H1 (cell line): ENCODE measurements at regions not wholly inside any gene's neighbourhood (a gene's known extent, or its start where the extent isn't known, plus 50 kb on each side); places are given as distances from the start of the nearest gene placed in this dataset.

Experiments
- CTCF ChIA-PET: fragments of 300-600 bp; sonication (Branson Sonifier 250); formaldehyde crosslinking; loops from one replicate; lab custom pipeline; 2021; ENCODE audit not compliant: partially characterized antibody; lab: Charles Lee
- POLR2A ChIA-PET: fragments of 300-600 bp; sonication (Branson Sonifier 250); formaldehyde crosslinking; loops from one replicate; lab custom pipeline; 2021; ENCODE audit warnings: inconsistent platforms; ENCODE audit not compliant: partially characterized antibody; lab: Charles Lee
- DNase-seq, 2 experiments: peaks; one replicate each; pipeline versions ENCODE4 v3.0.0 to v3.0.0-alpha.2; 2010 to 2022; ENCODE audit warnings: low spot score in 2 of 2, low read depth in 1 of 2, mixed read lengths in 1 of 2
- FAIRE-seq: peaks from 2 replicates; lab custom pipeline; 2011; peaks lifted over from hg19 to GRCh38; lab: Jason Lieb, UNC
- H2AFZ ChIP-seq: 2 replicates; pipeline ENCODE4 v1.8.1; 2012; ENCODE audit warnings: low read length, inconsistent platforms
- H2AK5ac ChIP-seq: 2 replicates; pipeline ENCODE4 v1.6.1; 2013; ENCODE audit warnings: low read depth, low read length
- H2BK120ac ChIP-seq: replicated peaks from 2 replicates; pipeline ENCODE3; 2013; ENCODE audit warnings: low read depth, low read length, inconsistent platforms
- H2BK12ac ChIP-seq: 2 replicates; pipeline ENCODE4 v1.6.1; 2013; ENCODE audit warnings: low read depth, low read length
- H2BK15ac ChIP-seq: 2 replicates; pipeline ENCODE4 v1.6.1; 2013; ENCODE audit warnings: low read length
- H2BK20ac ChIP-seq: 2 replicates; pipeline ENCODE4 v1.6.1; 2013; ENCODE audit warnings: low read length
- H2BK5ac ChIP-seq: 2 replicates; pipeline ENCODE4 v1.6.1; 2013; ENCODE audit warnings: low read depth, low read length
- H3K14ac ChIP-seq: 2 replicates; pipeline ENCODE4 v1.6.1; 2013; ENCODE audit warnings: inconsistent platforms; ENCODE audit not compliant: insufficient read length
- H3K18ac ChIP-seq: 2 replicates; pipeline ENCODE4 v1.6.1; 2013; ENCODE audit warnings: low read length; ENCODE audit errors: extremely low read depth
- H3K23ac ChIP-seq: 2 replicates; pipeline ENCODE4 v1.6.1; 2013; ENCODE audit warnings: inconsistent platforms; ENCODE audit not compliant: insufficient read length
- H3K23me2 ChIP-seq: 2 replicates; pipeline ENCODE4 v1.6.1; 2013; ENCODE audit warnings: low read depth, low read length
- H3K27ac ChIP-seq: 2 replicates; pipeline ENCODE4 v1.6.1; 2011; ENCODE audit warnings: low read depth, low read length, inconsistent platforms
- H3K27me3 ChIP-seq, 4 experiments: replicated peaks in 1 of 4; 1 replicate in 1 of 4; 2 replicates in 3 of 4; pipeline versions ENCODE4 v1.6.1 to v1.8.1; 2011 to 2013; ENCODE audit warnings: low read length in 3 of 4, mild to moderate bottlenecking in 3 of 4, inconsistent platforms in 2 of 4, mixed read lengths in 2 of 4, moderate library complexity in 1 of 4; ENCODE audit not compliant: control insufficient read depth in 3 of 4, insufficient read depth in 3 of 4; ENCODE audit errors: extremely low read depth in 1 of 4
- H3K36me3 ChIP-seq, 4 experiments: 2 replicates each; pipeline versions ENCODE4 v1.6.1 to v1.8.1; 2011 to 2013; ENCODE audit warnings: mild to moderate bottlenecking in 4 of 4, low read length in 3 of 4, moderate library complexity in 2 of 4, control low read depth in 1 of 4, inconsistent platforms in 1 of 4; ENCODE audit not compliant: insufficient read depth in 4 of 4, control insufficient read depth in 2 of 4
- H3K4ac ChIP-seq: replicated peaks from 2 replicates; pipeline ENCODE3; 2013; ENCODE audit warnings: low read length, low read depth, mixed read lengths, inconsistent platforms; ENCODE audit not compliant: insufficient read length
- H3K4me1 ChIP-seq, 4 experiments: replicated peaks in 1 of 4; 1 replicate in 1 of 4; 2 replicates in 3 of 4; pipeline versions ENCODE4 v1.6.1 to v1.8.1; 2011 to 2013; ENCODE audit warnings: low read length in 3 of 4, inconsistent platforms in 2 of 4, mixed read lengths in 1 of 4; ENCODE audit not compliant: insufficient read depth in 4 of 4, control insufficient read depth in 3 of 4
- H3K4me2 ChIP-seq, 2 experiments: 2 replicates each; pipeline versions ENCODE4 v1.6.1 to v1.8.1; 2011 to 2013; ENCODE audit warnings: low read depth in 2 of 2, low read length in 2 of 2, control low read depth in 1 of 2, inconsistent platforms in 1 of 2, mild to moderate bottlenecking in 1 of 2; ENCODE audit not compliant: insufficient read depth in 1 of 2
- H3K4me3 ChIP-seq, 4 experiments: fragments of 200-600, 300-600 bp in 1 of 4; sonication (generic), shearing (Covaris generic), sonication (Bioruptor Twin) in 1 of 4; 2 replicates each; pipeline versions ENCODE4 v1.5.1 to v1.8.1; 2011 to 2016; ENCODE audit warnings: low read length in 4 of 4, low read depth in 3 of 4, control low read depth in 2 of 4, inconsistent platforms in 2 of 4, mild to moderate bottlenecking in 2 of 4, mixed read lengths in 1 of 4, moderate library complexity in 1 of 4; ENCODE audit not compliant: insufficient read depth in 2 of 4; ENCODE audit errors: extremely low read depth in 1 of 4
- H3K56ac ChIP-seq: replicated peaks from 2 replicates; pipeline ENCODE3; 2013; ENCODE audit warnings: low read depth, mild to moderate bottlenecking, mixed read lengths, low read length, inconsistent platforms; ENCODE audit not compliant: insufficient read length
- H3K79me1 ChIP-seq: 2 replicates; pipeline ENCODE4 v1.6.1; 2013; ENCODE audit warnings: low read depth, low read length, control low read depth
- H3K79me2 ChIP-seq, 2 experiments: 2 replicates each; pipeline versions ENCODE4 v1.6.1 to v1.8.1; 2012 to 2013; ENCODE audit warnings: low read length in 2 of 2, mild to moderate bottlenecking in 2 of 2, inconsistent platforms in 1 of 2; ENCODE audit not compliant: insufficient read depth in 2 of 2, control insufficient read depth in 1 of 2
- H3K9ac ChIP-seq, 4 experiments: replicated peaks in 1 of 4; 1 replicate in 1 of 4; 2 replicates in 3 of 4; pipeline versions ENCODE4 v1.6.1 to v1.8.1; 2011 to 2013; ENCODE audit warnings: low read depth in 3 of 4, low read length in 3 of 4, control low read depth in 2 of 4, mild to moderate bottlenecking in 2 of 4, moderate library complexity in 2 of 4, inconsistent platforms in 1 of 4; ENCODE audit errors: extremely low read depth in 1 of 4
- H3K9me3 ChIP-seq, 2 experiments: 2 replicates each; pipeline versions ENCODE4 v1.6.1 to v1.8.1; 2012 to 2013; ENCODE audit warnings: mild to moderate bottlenecking in 2 of 2, moderate library complexity in 2 of 2, control low read depth in 1 of 2, inconsistent platforms in 1 of 2, low read depth in 1 of 2, low read length in 1 of 2, mixed read lengths in 1 of 2; ENCODE audit not compliant: insufficient read depth in 2 of 2
- H4K20me1 ChIP-seq, 2 experiments: replicated peaks in 1 of 2; 2 replicates each; pipeline versions ENCODE3 to v1.8.1; 2011 to 2013; ENCODE audit warnings: inconsistent platforms in 2 of 2, low read length in 2 of 2, mild to moderate bottlenecking in 1 of 2; ENCODE audit not compliant: insufficient read depth in 2 of 2, control insufficient read depth in 1 of 2
- H4K5ac ChIP-seq: 2 replicates; pipeline ENCODE4 v1.6.1; 2013; ENCODE audit warnings: low read length, low read depth, mixed read lengths, inconsistent platforms; ENCODE audit not compliant: insufficient read length
- H4K8ac ChIP-seq: 2 replicates; pipeline ENCODE4 v1.8.0; 2013; ENCODE audit warnings: mild to moderate bottlenecking, moderate library complexity, low read length, inconsistent platforms; ENCODE audit not compliant: insufficient read depth; ENCODE audit errors: extremely low read depth
- H4K91ac ChIP-seq: replicated peaks from 2 replicates; pipeline ENCODE3; 2013; ENCODE audit warnings: low read length, mixed read lengths, inconsistent platforms; ENCODE audit not compliant: insufficient read length
- JUN ChIP-seq: IDR thresholded peaks from 2 replicates; pipeline ENCODE4 v1.6.1; 2011; ENCODE audit warnings: low read depth, mild to moderate bottlenecking, improper control_type of control experiment, low read length
- NRF1 ChIP-seq: IDR thresholded peaks from 2 replicates; pipeline ENCODE4 v1.6.1; 2011; ENCODE audit warnings: mild to moderate bottlenecking, low read depth, low read length, improper control_type of control experiment
- POLR2AphosphoS5 ChIP-seq: IDR thresholded peaks from 2 replicates; pipeline ENCODE4 v1.6.1; 2011; ENCODE audit warnings: low read depth, low read length
- RBBP5 ChIP-seq: IDR thresholded peaks from 2 replicates; pipeline ENCODE4 v1.7.1; 2012; ENCODE audit warnings: low read depth, mild to moderate bottlenecking, inconsistent platforms, low read length, moderate library complexity, borderline replicate concordance
- RFX5 ChIP-seq: IDR thresholded peaks from 2 replicates; pipeline ENCODE4 v1.6.1; 2011; ENCODE audit warnings: low read depth, low read length, improper control_type of control experiment, borderline replicate concordance
- RXRA ChIP-seq: IDR thresholded peaks from 2 replicates; pipeline ENCODE4 v1.6.1; 2011; ENCODE audit warnings: low read depth, mild to moderate bottlenecking, low read length, moderate library complexity; ENCODE audit not compliant: insufficient read depth
- TBP ChIP-seq: IDR thresholded peaks from 2 replicates; pipeline ENCODE4 v1.6.1; 2011; ENCODE audit warnings: low read depth, low read length, improper control_type of control experiment

DNA sequence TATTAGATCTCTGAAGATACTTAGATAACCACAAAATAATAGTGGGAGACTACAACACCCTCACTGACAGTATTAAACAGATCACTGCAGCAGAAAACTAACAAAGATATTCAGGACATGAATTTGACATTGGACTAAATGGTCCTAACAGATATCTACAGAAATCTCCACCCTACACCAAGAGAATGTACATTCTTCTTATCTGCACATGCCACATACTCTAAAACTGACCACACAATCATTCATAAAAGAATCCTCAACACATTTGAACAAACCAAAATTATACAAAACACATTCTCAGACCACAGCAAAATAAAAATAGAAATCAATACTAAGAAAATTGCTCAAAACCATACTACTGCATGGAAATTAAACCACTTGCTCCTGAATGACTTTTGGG is 116.3 kb downstream of the DTWD1 start:
- H3K9ac ChIP-seq, result no peak overlapping the region
- POLR2A ChIA-PET, result no interaction called here
- H2BK12ac ChIP-seq, result no peak overlapping the region
- H4K20me1 ChIP-seq, result no peaks in the 10 kb centered on the region
- no peak overlapping the region for H2AK5ac ChIP-seq
- H4K91ac ChIP-seq, result no peak overlapping the region
- FAIRE-seq, result no peak
- H3K9me3 ChIP-seq, result no peaks in the 10 kb centered on the region
- no peak overlapping the region for H3K23ac ChIP-seq
- no peak overlapping the region for H4K8ac ChIP-seq
- H3K27me3 ChIP-seq, result no peaks in the 10 kb centered on the region
- no peak overlapping the region for H3K18ac ChIP-seq
- no peak overlapping the region for H3K4me2 ChIP-seq
- H3K56ac ChIP-seq, result no peak overlapping the region
- H3K4ac ChIP-seq, result no peak overlapping the region
- no peaks in the 10 kb centered on the region for H3K23me2 ChIP-seq
- H3K79me2 ChIP-seq, result no peaks in the 10 kb centered on the region
- no peak overlapping the region for H3K14ac ChIP-seq
- H2BK20ac ChIP-seq, result no peak overlapping the region
- H2BK15ac ChIP-seq, result no peak overlapping the region
- H3K79me1 ChIP-seq, result no peaks in the 10 kb centered on the region
- TF ChIP-seq RFX5, result no peak
- TF ChIP-seq RXRA, result no peak
- no peak for TF ChIP-seq JUN
- TF ChIP-seq NRF1, result no peak
- TF ChIP-seq POLR2AphosphoS5, result no peak
- TF ChIP-seq RBBP5, result no peak
- TF ChIP-seq TBP, result no peak
- TF ChIP-seq, all 59 proteins: peak for 0
- Histone ChIP-seq H3K27ac (no peak overlapping the region), H2BK5ac (no peak overlapping the region), H4K5ac (no peak overlapping the region), H2BK120ac (no peak overlapping the region), H2AFZ (no peak overlapping the region), H3K36me3 (no peaks in the 10 kb centered on the region), H3K4me1 (no peaks in the 10 kb centered on the region), H3K4me3 (no peak overlapping the region)
- CTCF ChIA-PET, result no interaction called here
- DNase-seq, result no peak
